Mammary epithelial cell (primary cell): ENCODE measurements at regions not wholly inside any gene's neighbourhood (a gene's known extent, or its start where the extent isn't known, plus 50 kb on each side); places are given as distances from the start of the nearest gene placed in this dataset.

Experiments used
- EZH2 ChIP-seq: IDR thresholded peaks from 2 replicates; pipeline ENCODE4 v1.6.1; 2012; ENCODE audit warnings: low read length, inconsistent platforms, borderline replicate concordance
- TF ChIP-seq, protein P1 (sequence below), 2 donors: IDR thresholded peaks in 1 of 2; conservative IDR thresholded peaks in 1 of 2; 2 replicates each; pipeline ENCODE4 v1.5.1; 2011 to 2012; ENCODE audit warnings: inconsistent platforms in 2 of 2, low read length in 2 of 2, mild to moderate bottlenecking in 2 of 2, control low read depth in 1 of 2, low read depth in 1 of 2; ENCODE audit not compliant: insufficient read depth in 1 of 2; ENCODE audit errors: extremely low read depth in 1 of 2

- TF ChIP-seq, protein P1, sequence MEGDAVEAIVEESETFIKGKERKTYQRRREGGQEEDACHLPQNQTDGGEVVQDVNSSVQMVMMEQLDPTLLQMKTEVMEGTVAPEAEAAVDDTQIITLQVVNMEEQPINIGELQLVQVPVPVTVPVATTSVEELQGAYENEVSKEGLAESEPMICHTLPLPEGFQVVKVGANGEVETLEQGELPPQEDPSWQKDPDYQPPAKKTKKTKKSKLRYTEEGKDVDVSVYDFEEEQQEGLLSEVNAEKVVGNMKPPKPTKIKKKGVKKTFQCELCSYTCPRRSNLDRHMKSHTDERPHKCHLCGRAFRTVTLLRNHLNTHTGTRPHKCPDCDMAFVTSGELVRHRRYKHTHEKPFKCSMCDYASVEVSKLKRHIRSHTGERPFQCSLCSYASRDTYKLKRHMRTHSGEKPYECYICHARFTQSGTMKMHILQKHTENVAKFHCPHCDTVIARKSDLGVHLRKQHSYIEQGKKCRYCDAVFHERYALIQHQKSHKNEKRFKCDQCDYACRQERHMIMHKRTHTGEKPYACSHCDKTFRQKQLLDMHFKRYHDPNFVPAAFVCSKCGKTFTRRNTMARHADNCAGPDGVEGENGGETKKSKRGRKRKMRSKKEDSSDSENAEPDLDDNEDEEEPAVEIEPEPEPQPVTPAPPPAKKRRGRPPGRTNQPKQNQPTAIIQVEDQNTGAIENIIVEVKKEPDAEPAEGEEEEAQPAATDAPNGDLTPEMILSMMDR (conservative IDR thresholded peaks at IDR 0.05 in 1 of 2, IDR thresholded peaks at IDR 0.05 in 1 of 2; ENCODE audit: extremely low read depth in 1 of 2, insufficient read depth in 1 of 2, low read depth in 1 of 2, low read length in 2 of 2), result no peak
- no peak for TF ChIP-seq EZH2
These were observed 320.3 kb upstream of the FOXK1 start for GRCh38 chr7:4361774-4362173.
